Keratinocyte (primary cell): ENCODE measurements at regions not wholly inside any gene's neighbourhood (a gene's known extent, or its start where the extent isn't known, plus 50 kb on each side); places are given as distances from the start of the nearest gene placed in this dataset.

Experiments used
- DNase-seq: peaks from one replicate; pipeline ENCODE4 v3.0.0-alpha.2; 2011; ENCODE audit warnings: low read depth, missing footprints, low spot score
- FAIRE-seq: peaks from 2 replicates; lab custom pipeline; 2011; peaks lifted over from hg19 to GRCh38; lab: Jason Lieb, UNC
- H2AFZ ChIP-seq: 2 replicates; pipeline ENCODE4 v1.6.0; 2012; ENCODE audit warnings: low read length, control low read depth, inconsistent platforms; ENCODE audit not compliant: control insufficient read depth
- H3K27ac ChIP-seq: 2 replicates; pipeline ENCODE4 v1.5.1; 2011; ENCODE audit warnings: low read length; ENCODE audit not compliant: control insufficient read depth, insufficient read depth
- H3K27me3 ChIP-seq: 3 replicates; pipeline ENCODE4 v1.6.0; 2011; ENCODE audit warnings: low read length; ENCODE audit not compliant: control insufficient read depth, insufficient read depth; ENCODE audit errors: extremely low read depth
- H3K36me3 ChIP-seq, 2 experiments: 2 replicates in 1 of 2; 3 replicates in 1 of 2; pipeline ENCODE4 v1.5.1; 2011; ENCODE audit warnings: low read length in 2 of 2, mild to moderate bottlenecking in 1 of 2; ENCODE audit not compliant: control insufficient read depth in 2 of 2, insufficient read depth in 2 of 2; ENCODE audit errors: extremely low read depth in 1 of 2
- H3K4me1 ChIP-seq: 3 replicates; pipeline ENCODE4 v1.5.1; 2011; ENCODE audit warnings: low read length; ENCODE audit not compliant: control insufficient read depth, insufficient read depth; ENCODE audit errors: extremely low read depth
- H3K4me2 ChIP-seq: 3 replicates; pipeline ENCODE4 v1.6.0; 2011; ENCODE audit warnings: low read depth, low read length; ENCODE audit not compliant: control insufficient read depth, insufficient read depth; ENCODE audit errors: extremely low read depth
- H3K4me3 ChIP-seq, 3 experiments: fragments of 200-600 bp in 1 of 3; sonication (generic) in 1 of 3; 2 replicates in 2 of 3; 3 replicates in 1 of 3; pipeline ENCODE4 v1.5.1; 2011 to 2016; ENCODE audit warnings: low read length in 3 of 3, mild to moderate bottlenecking in 3 of 3, control low read depth in 2 of 3, inconsistent platforms in 1 of 3, low read depth in 1 of 3, mixed read lengths in 1 of 3, mixed run types in 1 of 3, moderate library complexity in 1 of 3; ENCODE audit not compliant: control insufficient read depth in 2 of 3, insufficient read depth in 2 of 3; ENCODE audit errors: extremely low read depth in 1 of 3
- H3K79me2 ChIP-seq: 2 replicates; pipeline ENCODE4 v1.6.0; 2012; ENCODE audit warnings: low read length; ENCODE audit not compliant: control insufficient read depth, insufficient read depth
- H3K9ac ChIP-seq: 3 replicates; pipeline ENCODE4 v1.6.0; 2011; ENCODE audit warnings: low read length; ENCODE audit not compliant: control insufficient read depth, insufficient read depth; ENCODE audit errors: extremely low read depth
- H3K9me1 ChIP-seq: 3 replicates; pipeline ENCODE4 v1.6.0; 2011; ENCODE audit warnings: low read length; ENCODE audit not compliant: control insufficient read depth, insufficient read depth; ENCODE audit errors: extremely low read depth
- H3K9me3 ChIP-seq: 2 replicates; pipeline ENCODE4 v1.5.1; 2012; ENCODE audit warnings: low read depth, low read length; ENCODE audit not compliant: control insufficient read depth
- H4K20me1 ChIP-seq: 3 replicates; pipeline ENCODE4 v1.6.0; 2011; ENCODE audit warnings: low read length; ENCODE audit not compliant: control insufficient read depth, insufficient read depth; ENCODE audit errors: extremely low read depth
- EZH2 ChIP-seq: IDR thresholded peaks from one replicate; pipeline ENCODE4 v1.6.1; 2012; ENCODE audit warnings: inconsistent platforms, mild to moderate bottlenecking, low read length, moderate library complexity
- dilution Hi-C: fragments of 300-500 bp; cut with MboI; formaldehyde crosslinking; loops from one replicate; pipeline ENCODE4 v1.7.0; 2020; ENCODE audit warnings: low sequenced_read_pairs; ENCODE audit not compliant: extremely low pct_ligation_motif_present
- TF ChIP-seq, protein P1 (sequence below), 3 experiments: IDR thresholded peaks in 1 of 3; conservative IDR thresholded peaks in 1 of 3; optimal IDR thresholded peaks in 1 of 3; 2 replicates in 2 of 3; 3 replicates in 1 of 3; pipeline versions ENCODE3 to v1.5.1; 2011; ENCODE audit warnings: low read length in 3 of 3, mild to moderate bottlenecking in 3 of 3, moderate library complexity in 2 of 3, control low read depth in 1 of 3, inconsistent platforms in 1 of 3; ENCODE audit not compliant: insufficient read depth in 2 of 3; ENCODE audit errors: extremely low read depth in 1 of 3

DNA sequence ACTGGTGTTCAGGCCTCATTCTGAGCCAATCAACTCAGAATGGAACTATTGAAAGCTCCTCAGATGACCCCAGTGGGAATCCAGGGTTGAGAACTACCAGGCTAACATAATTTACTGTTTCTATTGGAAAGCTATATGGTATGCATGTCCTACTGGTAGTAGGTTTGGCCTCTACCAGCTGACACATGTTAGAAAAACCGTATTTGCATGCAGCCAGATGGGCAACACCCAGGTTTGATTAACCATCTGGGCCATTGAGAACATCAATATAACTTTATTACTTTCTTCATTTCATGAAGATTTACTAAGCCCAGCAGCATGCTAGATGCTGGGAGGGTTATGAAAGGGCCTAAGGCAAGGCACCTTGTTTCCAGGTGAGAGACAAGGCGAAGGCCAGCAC is 181.4 kb upstream of the PARP11 start:
- Histone ChIP-seq H3K4me2 (no peak overlapping the region), H3K9ac (no peak overlapping the region), H2AFZ (no peak overlapping the region), H3K9me3 (no peaks in the 10 kb centered on the region), H4K20me1 (no peaks in the 10 kb centered on the region), H3K36me3 (no peaks in the 10 kb centered on the region), H3K4me1 (peaks cover 11% of the 10 kb centered on the region), H3K4me3 (no peak overlapping the region), H3K27ac (no peak overlapping the region), H3K9me1 (no peaks in the 10 kb centered on the region), H3K27me3 (no peaks in the 10 kb centered on the region), H3K79me2 (no peaks in the 10 kb centered on the region)
- TF ChIP-seq, protein P1, sequence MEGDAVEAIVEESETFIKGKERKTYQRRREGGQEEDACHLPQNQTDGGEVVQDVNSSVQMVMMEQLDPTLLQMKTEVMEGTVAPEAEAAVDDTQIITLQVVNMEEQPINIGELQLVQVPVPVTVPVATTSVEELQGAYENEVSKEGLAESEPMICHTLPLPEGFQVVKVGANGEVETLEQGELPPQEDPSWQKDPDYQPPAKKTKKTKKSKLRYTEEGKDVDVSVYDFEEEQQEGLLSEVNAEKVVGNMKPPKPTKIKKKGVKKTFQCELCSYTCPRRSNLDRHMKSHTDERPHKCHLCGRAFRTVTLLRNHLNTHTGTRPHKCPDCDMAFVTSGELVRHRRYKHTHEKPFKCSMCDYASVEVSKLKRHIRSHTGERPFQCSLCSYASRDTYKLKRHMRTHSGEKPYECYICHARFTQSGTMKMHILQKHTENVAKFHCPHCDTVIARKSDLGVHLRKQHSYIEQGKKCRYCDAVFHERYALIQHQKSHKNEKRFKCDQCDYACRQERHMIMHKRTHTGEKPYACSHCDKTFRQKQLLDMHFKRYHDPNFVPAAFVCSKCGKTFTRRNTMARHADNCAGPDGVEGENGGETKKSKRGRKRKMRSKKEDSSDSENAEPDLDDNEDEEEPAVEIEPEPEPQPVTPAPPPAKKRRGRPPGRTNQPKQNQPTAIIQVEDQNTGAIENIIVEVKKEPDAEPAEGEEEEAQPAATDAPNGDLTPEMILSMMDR (optimal IDR thresholded peaks at IDR 0.05 in 1 of 3, IDR thresholded peaks at IDR 0.05 in 1 of 3, conservative IDR thresholded peaks at IDR 0.05 in 1 of 3; ENCODE audit: extremely low read depth in 1 of 3, insufficient read depth in 2 of 3, low read length in 3 of 3) = no peak
- TF ChIP-seq EZH2 = no peak
- DNase-seq = no peak
- dilution Hi-C loops = no loop called here
- no peak for FAIRE-seq

DNA sequence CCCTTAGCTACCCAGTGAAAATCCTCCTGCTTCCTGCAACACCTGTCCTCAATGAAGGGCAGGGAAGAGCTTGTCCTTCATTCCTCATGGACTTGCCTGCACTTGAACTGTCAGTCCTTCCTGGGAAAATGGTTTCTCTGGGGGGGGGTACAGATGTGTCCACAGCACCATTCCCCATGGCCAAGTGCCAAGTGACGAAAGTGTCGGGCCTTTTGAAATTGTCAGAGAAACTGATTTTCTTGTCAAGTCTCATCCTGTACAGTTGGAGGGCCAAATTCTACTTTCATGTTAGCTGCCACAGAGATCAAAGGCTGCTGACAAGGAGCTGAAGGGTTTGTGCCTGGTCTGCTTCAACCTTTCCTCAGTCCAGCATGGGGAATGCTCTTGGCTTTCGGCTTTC is 179.5 kb upstream of the PARP11 start:
- H3K36me3 ChIP-seq = no peaks in the 10 kb centered on the region
- TF ChIP-seq, protein P1 (optimal IDR thresholded peaks at IDR 0.05 in 1 of 3, IDR thresholded peaks at IDR 0.05 in 1 of 3, conservative IDR thresholded peaks at IDR 0.05 in 1 of 3; ENCODE audit: extremely low read depth in 1 of 3, insufficient read depth in 2 of 3, low read length in 3 of 3) = no peak
- no peak for TF ChIP-seq EZH2
- peak overlapping the region; percentile 37 for H3K4me2 ChIP-seq
- no peaks in the 10 kb centered on the region for H3K27me3 ChIP-seq
- peak; percentile 96 for FAIRE-seq
- no peaks in the 10 kb centered on the region for H4K20me1 ChIP-seq
- H3K4me1 ChIP-seq = peaks cover 11% of the 10 kb centered on the region
- H3K79me2 ChIP-seq = no peaks in the 10 kb centered on the region
- H3K4me3 ChIP-seq = no peak overlapping the region
- no peaks in the 10 kb centered on the region for H3K9me1 ChIP-seq
- no peak overlapping the region for H3K9ac ChIP-seq
- no peak overlapping the region for H3K27ac ChIP-seq
- no peaks in the 10 kb centered on the region for H3K9me3 ChIP-seq
- peak; percentile 67 for DNase-seq
- dilution Hi-C loops = no loop called here
- no peak overlapping the region for H2AFZ ChIP-seq
